ENCODE measurements at regions not wholly inside any gene's neighbourhood (a gene's known extent, or its start where the extent isn't known, plus 50 kb on each side); places are given as distances from the start of the nearest gene placed in this dataset.

DNA sequence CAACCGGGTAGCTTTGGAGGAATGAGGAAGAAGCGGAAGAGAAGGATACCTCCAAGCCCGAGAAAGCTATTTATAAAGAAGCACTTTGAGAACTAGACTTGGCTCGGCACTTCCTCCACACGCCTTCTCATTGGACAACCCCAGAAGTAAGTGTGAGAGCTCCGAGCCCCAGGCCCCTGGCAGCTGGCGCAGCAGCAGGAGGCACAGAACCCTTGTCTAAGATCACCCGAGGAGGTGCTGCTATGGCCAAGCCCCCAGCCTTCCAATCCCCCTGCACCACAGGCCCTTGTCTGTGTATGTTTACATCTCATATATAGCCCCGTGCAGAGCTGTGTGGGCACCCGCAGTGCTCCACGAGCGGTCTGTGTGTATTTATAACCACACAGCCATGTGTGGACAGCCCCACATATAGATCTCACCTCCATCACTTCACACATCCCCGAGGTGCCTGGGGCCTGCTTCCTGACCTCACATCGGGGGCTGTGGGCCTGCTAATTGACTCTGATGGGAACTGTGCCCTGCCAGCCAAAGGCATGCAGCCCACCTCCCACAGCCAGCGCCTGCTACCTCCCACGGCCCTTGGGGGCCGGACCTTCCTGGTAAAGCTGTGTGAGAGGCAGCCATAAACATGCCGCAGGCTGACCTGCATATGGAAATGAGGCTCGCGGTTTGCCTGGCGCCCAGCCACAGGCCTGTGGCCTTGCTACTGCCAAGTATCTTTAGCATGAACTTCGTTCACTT lies 96.1 kb downstream of the C17orf67 start:
- no peak for DNase-seq

DNA sequence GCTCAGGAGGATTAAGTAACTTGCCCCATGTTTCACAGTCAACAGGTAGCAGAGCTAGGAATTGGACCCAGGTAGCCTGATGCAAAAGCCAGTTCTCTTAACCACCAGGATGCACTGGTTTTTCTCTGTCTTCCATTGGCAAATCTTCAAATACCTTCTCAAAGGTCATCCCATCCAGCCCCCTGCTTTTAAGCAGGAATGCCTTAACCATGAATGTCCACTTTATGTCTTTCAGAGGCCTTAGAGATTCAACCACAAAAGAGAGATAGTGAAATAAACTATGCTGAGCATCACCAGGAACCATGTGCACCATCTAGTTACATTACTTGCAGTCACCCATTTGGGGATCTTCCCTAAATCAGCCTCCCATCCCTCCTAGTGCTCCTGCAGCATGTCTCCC lies 94.3 kb downstream of the C17orf67 start:
- DNase-seq: no peak

DNA sequence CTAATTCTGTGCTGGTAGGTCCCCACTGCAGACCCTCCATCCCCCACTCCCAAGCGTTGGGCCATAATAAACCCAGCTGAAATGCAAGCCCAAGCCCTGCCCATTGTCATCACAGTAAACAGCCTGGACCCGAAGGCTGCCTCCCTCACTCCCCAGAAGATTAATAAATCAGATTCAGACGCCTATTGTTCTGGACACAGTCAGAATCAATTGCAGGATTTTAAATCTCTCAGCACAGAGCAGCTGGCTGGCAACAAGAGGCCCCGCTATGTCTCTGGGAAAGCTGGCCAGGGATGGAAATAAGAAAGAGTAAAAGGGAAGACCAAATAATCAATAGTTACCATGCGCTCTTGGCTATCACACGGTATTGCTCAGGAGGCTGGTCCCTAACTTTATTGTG lies 93.9 kb downstream of the C17orf67 start:
- DNase-seq: no peak

DNA sequence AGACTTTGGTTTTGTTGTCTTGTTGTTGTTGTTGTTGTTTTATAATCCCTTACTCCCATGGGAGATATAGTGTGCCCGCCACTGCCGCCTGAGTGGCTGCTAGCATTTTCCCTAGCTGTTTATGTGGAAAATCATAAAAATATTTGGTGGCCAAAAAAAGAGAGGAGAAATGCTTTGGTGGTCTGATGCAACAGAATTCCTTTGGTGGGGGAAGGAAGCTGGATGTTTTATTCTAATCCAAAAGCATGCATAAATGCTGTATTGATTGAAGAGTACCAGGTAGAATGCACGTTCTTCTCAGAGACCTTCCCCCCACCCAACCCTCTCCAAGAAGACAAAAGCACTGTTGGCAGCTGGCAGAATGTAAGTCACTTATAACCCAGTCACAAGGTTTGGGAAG lies 93.2 kb downstream of the C17orf67 start:
- DNase-seq: no peak

Measured in hypothalamus (tissue), 51 donors.